ENCODE measurements at regions not wholly inside any gene's neighbourhood (a gene's known extent, or its start where the extent isn't known, plus 50 kb on each side); places are given as distances from the start of the nearest gene placed in this dataset.
"Not testable (repeated sequence)": the region's sequence is repeated elsewhere in the genome, so short reads cannot be mapped to it uniquely, and the experiment has no call there.

DNA sequence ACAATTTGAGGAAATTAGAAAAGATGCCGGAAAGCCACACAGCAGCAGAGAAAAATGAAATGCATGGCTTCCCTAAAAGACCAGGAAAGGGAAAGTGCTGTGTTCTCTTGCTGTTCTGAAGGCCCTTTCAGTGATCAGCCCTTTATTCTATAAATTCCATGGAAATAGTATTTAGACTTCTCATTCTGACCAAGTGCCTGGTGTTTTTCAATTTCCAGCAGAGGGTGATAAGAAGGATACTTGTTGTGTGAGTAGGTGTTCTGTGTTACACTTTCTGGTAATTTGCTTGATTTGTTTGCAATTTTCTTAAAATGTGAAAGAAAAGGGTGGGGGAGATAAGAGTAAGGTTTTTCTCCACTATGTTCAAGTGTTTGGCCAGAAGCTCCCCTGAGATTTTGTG lies 504.5 kb downstream of the IRS1 start:
- TF ChIP-seq, protein P1, sequence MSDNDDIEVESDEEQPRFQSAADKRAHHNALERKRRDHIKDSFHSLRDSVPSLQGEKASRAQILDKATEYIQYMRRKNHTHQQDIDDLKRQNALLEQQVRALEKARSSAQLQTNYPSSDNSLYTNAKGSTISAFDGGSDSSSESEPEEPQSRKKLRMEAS (IDR thresholded peaks at IDR 0.05), result no peak
- TF ChIP-seq RXRA (IDR thresholded peaks at IDR 0.05) (no peak), FOXA2 (IDR thresholded peaks at IDR 0.05) (no peak), NR2F2 (IDR thresholded peaks at IDR 0.05) (no peak)
- peaks cover 0 to 9% (median 3%) of the 10 kb centered on the region in 4 donors for H3K9me3 ChIP-seq (ENCODE audit: control insufficient read depth in 4 of 4, low read length in 3 of 4)
- H3K4me3 ChIP-seq (ENCODE audit: low read depth in 1 of 3, low read length in 3 of 3), result no peak overlapping the region
- DNase-seq (ENCODE audit: low spot score), result no peak
- H3K27me3 ChIP-seq (ENCODE audit: control insufficient read depth in 4 of 4, insufficient read depth in 4 of 4, low read length in 3 of 4), result no peaks in the 10 kb centered on the region
- H3K36me3 ChIP-seq (ENCODE audit: control insufficient read depth in 4 of 4, insufficient read depth in 3 of 4, low read depth in 1 of 4, low read length in 3 of 4), result no peaks in the 10 kb centered on the region
- 41% methylated on average over 1 of the region's 1 CpG for WGBS
- no peaks in the 10 kb centered on the region for H3K4me1 ChIP-seq (ENCODE audit: control insufficient read depth in 4 of 4, insufficient read depth in 4 of 4, low read length in 3 of 4)
- no peak overlapping the region for H3K27ac ChIP-seq (ENCODE audit: low read depth in 1 of 2, low read length in 2 of 2)
- H3K9ac ChIP-seq (ENCODE audit: low read depth in 1 of 2, low read length in 2 of 2), result no peak overlapping the region

DNA sequence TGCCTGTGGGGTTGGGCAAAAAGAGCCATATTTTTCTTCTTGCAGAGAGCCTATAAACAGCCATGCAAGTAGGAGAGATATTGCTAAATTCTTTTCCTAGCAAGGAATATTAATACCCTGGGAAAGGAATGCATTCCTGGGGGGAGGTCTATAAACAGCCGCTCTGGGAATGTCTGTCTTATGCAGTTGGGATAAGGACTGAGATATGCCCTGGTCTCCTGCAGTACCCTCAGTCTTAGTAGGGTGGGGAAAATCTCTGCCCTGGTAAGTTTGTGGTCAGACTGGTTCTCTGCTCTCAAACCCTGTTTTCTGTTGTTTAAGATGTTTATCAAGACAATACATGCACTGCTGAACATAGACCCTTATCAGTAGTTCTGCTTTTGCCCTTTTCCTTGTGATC lies 508.3 kb downstream of the IRS1 start:
- H3K27me3 ChIP-seq (ENCODE audit: control insufficient read depth in 4 of 4, insufficient read depth in 4 of 4, low read length in 3 of 4); DNase-seq (ENCODE audit: low spot score); H3K9me3 ChIP-seq (ENCODE audit: control insufficient read depth in 4 of 4, low read length in 3 of 4); H3K9ac ChIP-seq (ENCODE audit: low read depth in 1 of 2, low read length in 2 of 2); H3K4me1 ChIP-seq (ENCODE audit: control insufficient read depth in 4 of 4, insufficient read depth in 4 of 4, low read length in 3 of 4); H3K27ac ChIP-seq (ENCODE audit: low read depth in 1 of 2, low read length in 2 of 2); H3K4me3 ChIP-seq (ENCODE audit: low read depth in 1 of 3, low read length in 3 of 3); H3K36me3 ChIP-seq (ENCODE audit: control insufficient read depth in 4 of 4, insufficient read depth in 3 of 4, low read depth in 1 of 4, low read length in 3 of 4): not testable (repeated sequence)
- 100% methylated on average over 1 of the region's 1 CpG for WGBS

DNA sequence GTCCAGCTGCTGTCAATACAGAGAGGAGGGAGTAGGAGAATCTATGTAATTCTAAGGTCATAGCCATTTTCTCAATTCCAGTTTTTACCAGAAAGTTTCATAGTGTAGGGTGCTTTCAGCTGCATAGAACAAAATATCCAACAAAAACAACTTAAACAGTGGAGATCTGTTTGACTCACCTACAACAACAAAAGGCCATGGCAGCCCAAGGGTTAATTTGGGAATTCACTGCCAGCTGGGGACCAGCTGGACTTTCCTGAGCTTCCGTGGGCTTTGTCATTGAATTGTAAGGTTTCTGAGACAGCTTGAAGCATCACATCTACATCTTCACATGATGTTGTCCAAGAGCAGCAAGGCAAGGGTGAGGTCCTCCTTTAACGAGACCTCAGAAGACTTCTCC lies 512.7 kb downstream of the IRS1 start:
- Histone ChIP-seq H3K36me3 (ENCODE audit: control insufficient read depth in 4 of 4, insufficient read depth in 3 of 4, low read depth in 1 of 4, low read length in 3 of 4) (no peaks in the 10 kb centered on the region), H3K27ac (ENCODE audit: low read depth in 1 of 2, low read length in 2 of 2) (no peak overlapping the region), H3K9me3 (ENCODE audit: control insufficient read depth in 4 of 4, low read length in 3 of 4) (peaks cover 0 to 9% (median 0%) of the 10 kb centered on the region in 4 donors), H3K9ac (ENCODE audit: low read depth in 1 of 2, low read length in 2 of 2) (no peak overlapping the region), H3K27me3 (ENCODE audit: control insufficient read depth in 4 of 4, insufficient read depth in 4 of 4, low read length in 3 of 4) (no peaks in the 10 kb centered on the region), H3K4me3 (ENCODE audit: low read depth in 1 of 3, low read length in 3 of 3) (no peak overlapping the region), H3K4me1 (ENCODE audit: control insufficient read depth in 4 of 4, insufficient read depth in 4 of 4, low read length in 3 of 4) (no peaks in the 10 kb centered on the region)
- WGBS, result 74% methylated on average over 2 of the region's 2 CpGs
- no peak for DNase-seq (ENCODE audit: low spot score)
- TF ChIP-seq EGR1 (IDR thresholded peaks at IDR 0.05; ENCODE audit: low read depth in 2 of 2) (no peak), RAD21 (IDR thresholded peaks at IDR 0.05) (no peak), RXRA (IDR thresholded peaks at IDR 0.05) (no peak)

DNA sequence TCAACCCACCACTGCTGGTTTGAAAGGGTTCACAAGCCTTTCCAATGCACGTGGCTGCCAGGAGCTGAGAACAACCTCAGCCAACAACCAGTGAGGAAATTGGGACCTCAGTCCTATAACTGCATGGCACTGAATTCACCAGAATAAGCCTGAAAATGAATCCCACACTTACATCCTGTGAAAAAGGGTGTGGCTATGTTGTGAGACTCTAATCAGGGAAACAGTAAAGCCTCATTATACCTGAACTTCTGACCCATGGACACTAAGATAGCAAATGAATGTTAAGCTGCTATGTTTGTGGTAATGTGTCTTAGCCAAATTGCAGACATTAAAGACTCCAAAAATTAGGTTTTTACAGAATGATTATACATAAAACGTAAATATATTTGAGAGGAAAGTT lies 515.8 kb downstream of the IRS1 start:
- Histone ChIP-seq H3K4me3 (ENCODE audit: low read depth in 1 of 3, low read length in 3 of 3) (no peak overlapping the region), H3K27me3 (ENCODE audit: control insufficient read depth in 4 of 4, insufficient read depth in 4 of 4, low read length in 3 of 4) (no peaks in the 10 kb centered on the region), H3K9me3 (ENCODE audit: control insufficient read depth in 4 of 4, low read length in 3 of 4) (no peaks in the 10 kb centered on the region), H3K36me3 (ENCODE audit: control insufficient read depth in 4 of 4, insufficient read depth in 3 of 4, low read depth in 1 of 4, low read length in 3 of 4) (no peaks in the 10 kb centered on the region), H3K4me1 (ENCODE audit: control insufficient read depth in 4 of 4, insufficient read depth in 4 of 4, low read length in 3 of 4) (no peaks in the 10 kb centered on the region), H3K9ac (ENCODE audit: low read depth in 1 of 2, low read length in 2 of 2) (no peak overlapping the region), H3K27ac (ENCODE audit: low read depth in 1 of 2, low read length in 2 of 2) (no peak overlapping the region)
- 80% methylated on average over 2 of the region's 2 CpGs for WGBS
- TF ChIP-seq HNF4A (conservative IDR thresholded peaks at IDR 0.05), result no peak
- no peak for TF ChIP-seq JUND (IDR thresholded peaks at IDR 0.05)
- TF ChIP-seq SP1 (IDR thresholded peaks at IDR 0.05), result no peak
- TF ChIP-seq FOXA1 (IDR thresholded peaks at IDR 0.05), result no peak
- no peak for TF ChIP-seq FOXA2 (IDR thresholded peaks at IDR 0.05)
- no peak for TF ChIP-seq YY1 (IDR thresholded peaks at IDR 0.05)
- DNase-seq (ENCODE audit: low spot score), result no peak

DNA sequence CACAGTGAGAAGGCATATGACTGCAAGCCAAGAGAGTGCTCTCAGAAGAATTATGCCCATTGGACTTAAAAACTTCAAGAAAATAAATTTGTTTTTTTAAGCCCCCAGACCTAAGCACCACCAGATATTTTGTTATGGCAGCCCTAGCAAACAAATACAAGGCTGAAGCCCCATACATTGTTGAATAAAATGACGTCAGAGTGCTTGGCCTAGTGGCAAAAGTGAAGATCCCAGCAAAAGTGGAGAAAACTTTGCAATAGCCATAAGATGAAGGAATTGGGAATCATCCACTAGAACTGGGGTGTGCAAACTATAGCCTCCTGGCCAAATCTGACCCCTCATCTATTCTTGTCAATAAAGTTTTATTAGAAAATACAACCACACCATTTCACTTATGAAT lies 517.5 kb downstream of the IRS1 start:
- Histone ChIP-seq H3K36me3 (ENCODE audit: control insufficient read depth in 4 of 4, insufficient read depth in 3 of 4, low read depth in 1 of 4, low read length in 3 of 4) (no peaks in the 10 kb centered on the region), H3K4me1 (ENCODE audit: control insufficient read depth in 4 of 4, insufficient read depth in 4 of 4, low read length in 3 of 4) (no peaks in the 10 kb centered on the region), H3K9ac (ENCODE audit: low read depth in 1 of 2, low read length in 2 of 2) (no peak overlapping the region), H3K9me3 (ENCODE audit: control insufficient read depth in 4 of 4, low read length in 3 of 4) (no peaks in the 10 kb centered on the region), H3K27me3 (ENCODE audit: control insufficient read depth in 4 of 4, insufficient read depth in 4 of 4, low read length in 3 of 4) (no peaks in the 10 kb centered on the region), H3K4me3 (ENCODE audit: low read depth in 1 of 3, low read length in 3 of 3) (no peak overlapping the region), H3K27ac (ENCODE audit: low read depth in 1 of 2, low read length in 2 of 2) (no peak overlapping the region)
- no peak for TF ChIP-seq JUND (IDR thresholded peaks at IDR 0.05)
- no peak for TF ChIP-seq GABPA (IDR thresholded peaks at IDR 0.05 in 1 of 2, conservative IDR thresholded peaks at IDR 0.05 in 1 of 2)
- DNase-seq (ENCODE audit: low spot score), result no peak
- 96% methylated on average over 1 of the region's 1 CpG for WGBS

DNA sequence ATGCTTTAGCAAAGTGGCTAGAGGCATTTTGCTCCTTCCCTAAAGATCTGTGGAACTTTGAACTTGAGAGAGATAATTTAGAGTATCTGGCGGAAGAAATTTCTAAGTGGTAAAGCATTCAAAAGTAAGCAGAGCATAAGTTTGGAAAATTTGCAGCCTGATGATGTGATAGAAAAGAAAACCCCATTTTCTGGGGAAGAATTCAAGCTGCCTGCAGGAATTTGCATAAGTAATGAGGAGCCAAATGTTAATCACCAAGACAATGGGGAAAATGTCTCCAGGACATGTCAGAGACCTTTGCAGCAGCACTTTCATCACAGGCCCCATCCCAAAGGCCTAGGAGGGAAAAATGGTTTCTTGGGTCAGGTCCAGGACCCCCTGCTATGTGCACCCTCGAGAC lies 519.5 kb downstream of the IRS1 start:
- not testable (repeated sequence) for H3K27me3 ChIP-seq (ENCODE audit: control insufficient read depth in 4 of 4, insufficient read depth in 4 of 4, low read length in 3 of 4); H3K9ac ChIP-seq (ENCODE audit: low read depth in 1 of 2, low read length in 2 of 2); H3K27ac ChIP-seq (ENCODE audit: low read depth in 1 of 2, low read length in 2 of 2); H3K9me3 ChIP-seq (ENCODE audit: control insufficient read depth in 4 of 4, low read length in 3 of 4); DNase-seq (ENCODE audit: low spot score); H3K4me1 ChIP-seq (ENCODE audit: control insufficient read depth in 4 of 4, insufficient read depth in 4 of 4, low read length in 3 of 4); H3K4me3 ChIP-seq (ENCODE audit: low read depth in 1 of 3, low read length in 3 of 3); H3K36me3 ChIP-seq (ENCODE audit: control insufficient read depth in 4 of 4, insufficient read depth in 3 of 4, low read depth in 1 of 4, low read length in 3 of 4)
- WGBS, result 89% methylated on average over 2 of the region's 2 CpGs

All from liver (tissue), 7 donors.